HG03280 (cell line): ENCODE measurements at regions not wholly inside any gene's neighbourhood (a gene's known extent, or its start where the extent isn't known, plus 50 kb on each side); places are given as distances from the start of the nearest gene placed in this dataset.

ENCODE experiments used
- ATAC-seq: cut with Tn5 transposase; IDR thresholded peaks from one replicate; pipeline ENCODE4 v1.9.1; 2021; ENCODE audit warnings: mild to moderate bottlenecking, moderate library complexity; ENCODE audit not compliant: unreplicated experiment

DNA sequence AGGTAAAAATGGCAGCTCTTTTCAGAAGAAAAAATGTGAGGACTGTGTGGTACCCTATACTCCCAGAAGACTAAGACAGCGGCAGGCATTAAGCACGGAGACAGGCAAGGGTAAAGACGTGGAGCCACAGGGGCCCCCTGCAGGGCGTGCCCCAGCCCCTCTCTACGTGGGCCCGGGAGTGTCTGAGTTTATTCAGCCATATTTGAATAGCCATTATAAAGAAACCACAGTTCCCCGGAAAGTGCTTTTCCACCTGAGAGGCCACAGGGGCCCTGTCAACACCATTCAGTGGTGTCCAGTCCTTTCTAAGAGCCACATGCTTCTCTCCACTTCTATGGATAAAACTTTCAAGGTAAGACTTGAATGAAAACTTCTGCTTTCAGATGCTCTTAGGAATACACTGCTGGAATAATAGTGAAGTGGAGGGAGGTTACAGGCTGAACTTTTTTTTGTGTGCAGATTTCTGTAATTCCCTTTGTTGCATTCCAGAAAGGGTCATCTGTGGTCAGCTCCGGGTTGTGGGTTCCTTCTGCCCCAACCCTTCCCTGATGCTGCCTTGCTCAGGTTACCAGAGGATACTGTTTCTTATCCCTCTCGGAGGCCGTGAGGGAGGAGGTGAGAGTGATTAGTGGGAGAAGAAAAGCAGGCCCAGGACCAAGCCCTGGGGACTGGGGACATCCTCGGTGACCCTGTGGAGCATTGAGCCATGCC, 58.4 kb downstream of the SLC25A47 start:
- ATAC-seq: no peak

DNA sequence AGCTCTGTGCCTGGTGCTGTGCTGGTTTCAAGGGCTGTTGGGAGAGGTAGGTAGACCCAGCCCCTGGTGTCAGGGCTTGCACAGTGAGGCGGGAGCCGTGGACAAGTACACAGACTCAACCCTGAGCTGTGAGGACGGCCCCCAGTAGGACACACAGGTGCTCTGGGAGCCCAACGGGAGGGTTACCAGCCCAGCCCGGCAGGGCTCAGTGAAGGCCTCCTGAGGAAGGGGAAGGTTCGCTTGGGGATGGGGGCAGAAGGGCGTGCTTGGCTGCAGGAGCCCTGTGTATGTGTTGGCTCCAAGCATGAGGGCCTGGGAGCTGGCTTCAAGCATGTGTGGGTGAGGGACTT, 58.9 kb downstream of the SLC25A47 start:
- no peak for ATAC-seq

DNA sequence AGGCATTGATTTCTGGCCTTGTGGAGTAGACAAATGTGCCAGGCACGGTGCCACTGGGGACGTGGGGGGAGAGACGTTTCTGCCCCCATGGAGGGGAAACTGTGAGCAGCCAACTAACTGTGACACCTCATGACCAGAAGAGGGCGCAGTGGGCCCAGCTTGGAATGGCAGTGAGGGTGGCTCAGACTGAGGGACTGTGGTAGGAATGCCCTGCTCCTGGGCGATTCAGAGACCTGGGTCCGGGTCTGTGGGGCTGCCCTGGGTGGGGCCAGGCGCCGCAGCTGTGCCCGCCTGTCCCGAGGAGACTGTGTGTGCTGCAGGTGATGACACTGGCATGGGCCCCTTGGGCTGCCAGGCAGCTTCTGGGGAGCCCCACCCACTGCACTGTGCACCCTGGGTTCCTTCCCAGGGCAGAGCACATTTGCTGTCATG, 60.6 kb downstream of the SLC25A47 start:
- ATAC-seq: peak; percentile 66

DNA sequence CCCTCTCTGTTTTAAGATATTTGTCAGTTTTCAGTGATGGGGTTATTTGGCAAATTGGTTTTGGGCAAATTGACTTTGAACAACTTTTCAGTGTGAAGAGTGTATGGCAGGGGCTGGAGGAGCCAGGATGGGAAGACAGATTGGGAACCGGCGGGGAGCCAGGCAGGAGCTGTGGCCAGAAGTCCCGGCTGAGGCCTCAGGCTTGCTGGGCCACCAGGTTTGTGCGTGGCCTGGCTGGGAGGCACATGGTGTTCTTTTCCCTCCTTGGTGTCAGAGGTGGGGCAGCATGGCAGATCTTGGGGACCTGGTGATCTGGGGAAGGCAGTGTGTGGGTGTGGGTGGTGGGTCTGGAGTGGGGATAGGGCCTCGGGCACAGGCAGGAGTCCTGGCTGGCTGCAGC, 61.1 kb downstream of the SLC25A47 start:
- ATAC-seq: no peak

DNA sequence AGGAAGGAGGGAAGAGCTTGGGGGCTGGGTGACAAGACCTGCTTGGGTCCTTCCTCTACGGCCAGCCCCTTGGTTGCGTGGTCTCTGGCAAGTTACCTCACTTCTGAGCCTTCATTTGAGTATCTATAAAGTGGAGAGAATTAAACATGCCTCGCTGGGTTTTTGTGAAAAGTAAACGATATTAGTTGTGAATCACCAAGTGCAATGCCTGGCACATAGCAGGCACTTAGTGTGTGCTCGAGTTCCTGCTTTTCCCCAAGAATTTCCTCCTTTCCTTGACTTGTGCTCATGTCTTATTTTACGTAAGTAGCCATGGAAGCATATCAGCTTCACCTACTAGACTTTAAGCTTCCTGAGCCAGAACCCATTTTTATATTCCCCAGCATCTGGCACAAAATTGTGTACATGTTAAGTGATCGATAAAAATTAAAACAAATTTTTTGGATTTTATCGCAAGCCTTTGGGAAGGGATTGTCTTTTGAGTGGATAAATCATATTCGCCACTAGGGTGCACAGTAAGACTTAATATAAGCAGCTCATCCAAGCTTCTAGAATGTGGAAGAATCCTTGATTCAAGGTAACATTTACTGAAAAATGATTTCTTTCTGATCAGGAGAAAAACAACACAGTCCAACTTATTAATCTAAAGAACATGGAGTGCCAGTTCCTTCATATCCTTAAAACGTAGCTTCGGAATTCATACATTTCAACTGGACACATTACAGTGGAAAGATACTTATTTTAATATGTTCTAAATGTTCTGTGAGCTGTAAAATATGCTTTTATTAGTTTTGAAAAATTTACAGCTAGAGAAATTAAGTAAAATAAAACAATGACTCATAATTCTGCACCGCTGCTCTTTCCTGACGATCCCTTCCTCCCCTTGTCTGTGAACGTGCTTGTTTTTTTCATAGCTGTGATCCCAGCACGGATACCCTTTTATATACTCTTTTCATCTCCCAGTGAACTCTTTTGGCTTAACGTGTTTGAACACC, 62.0 kb downstream of the SLC25A47 start:
- no peak for ATAC-seq

DNA sequence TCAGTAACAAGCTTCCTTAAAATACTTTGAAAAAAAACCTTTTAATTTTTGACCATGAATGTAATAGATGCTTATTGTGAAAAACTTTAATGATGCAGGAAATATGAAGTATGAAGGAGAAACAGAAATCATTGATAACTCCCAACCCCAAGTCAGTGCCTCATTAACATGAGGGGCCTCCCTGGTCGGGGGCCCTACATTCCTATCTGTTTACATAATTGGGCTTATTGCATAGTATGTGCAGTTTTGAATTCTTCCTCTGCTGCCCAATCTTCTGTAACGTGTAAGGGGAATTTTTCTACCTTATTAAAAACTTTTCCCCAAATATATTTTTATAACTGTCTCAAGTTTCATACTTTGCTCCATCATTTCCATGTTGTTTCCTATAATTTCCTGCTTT, 63.0 kb downstream of the SLC25A47 start:
- no peak for ATAC-seq

DNA sequence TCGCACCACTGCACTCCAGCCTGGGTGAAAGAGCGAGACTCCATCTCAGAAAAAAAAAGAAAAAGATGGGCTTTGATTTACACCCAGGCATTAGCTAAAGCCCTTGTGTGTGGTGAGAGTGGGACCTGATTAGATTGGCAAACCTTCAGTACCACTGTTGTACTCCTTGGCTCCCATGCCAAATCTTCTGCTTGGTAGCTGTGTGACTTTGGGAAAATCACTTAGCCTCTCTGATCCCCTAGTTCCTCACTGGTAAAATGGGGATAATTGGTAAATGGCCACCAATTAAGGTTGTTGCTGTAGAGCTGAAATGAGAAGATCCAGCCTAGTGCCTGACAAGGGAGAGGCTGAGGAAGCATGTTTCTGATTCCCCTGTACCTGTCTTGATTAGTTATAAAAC, 63.7 kb downstream of the SLC25A47 start:
- ATAC-seq: no peak

DNA sequence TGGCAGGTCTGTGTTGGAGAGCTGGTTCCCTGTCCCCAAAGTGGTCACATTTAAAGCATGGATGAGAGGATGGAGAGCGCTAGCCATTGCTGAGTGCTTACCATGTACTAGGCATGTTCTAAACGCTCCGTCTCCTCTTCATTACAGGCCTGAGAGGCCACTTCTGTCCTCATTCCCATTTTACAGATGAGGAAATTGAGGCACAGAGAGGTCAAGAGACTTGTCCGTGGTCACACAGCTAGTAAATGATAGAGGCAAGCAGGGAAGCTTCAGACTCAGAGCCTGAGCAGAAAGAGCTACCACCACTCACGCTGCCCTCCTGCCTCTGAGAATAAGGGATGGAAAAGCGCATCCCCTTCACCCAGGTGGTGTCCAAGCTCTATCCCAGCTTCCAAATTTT, 64.3 kb downstream of the SLC25A47 start:
- ATAC-seq: no peak

DNA sequence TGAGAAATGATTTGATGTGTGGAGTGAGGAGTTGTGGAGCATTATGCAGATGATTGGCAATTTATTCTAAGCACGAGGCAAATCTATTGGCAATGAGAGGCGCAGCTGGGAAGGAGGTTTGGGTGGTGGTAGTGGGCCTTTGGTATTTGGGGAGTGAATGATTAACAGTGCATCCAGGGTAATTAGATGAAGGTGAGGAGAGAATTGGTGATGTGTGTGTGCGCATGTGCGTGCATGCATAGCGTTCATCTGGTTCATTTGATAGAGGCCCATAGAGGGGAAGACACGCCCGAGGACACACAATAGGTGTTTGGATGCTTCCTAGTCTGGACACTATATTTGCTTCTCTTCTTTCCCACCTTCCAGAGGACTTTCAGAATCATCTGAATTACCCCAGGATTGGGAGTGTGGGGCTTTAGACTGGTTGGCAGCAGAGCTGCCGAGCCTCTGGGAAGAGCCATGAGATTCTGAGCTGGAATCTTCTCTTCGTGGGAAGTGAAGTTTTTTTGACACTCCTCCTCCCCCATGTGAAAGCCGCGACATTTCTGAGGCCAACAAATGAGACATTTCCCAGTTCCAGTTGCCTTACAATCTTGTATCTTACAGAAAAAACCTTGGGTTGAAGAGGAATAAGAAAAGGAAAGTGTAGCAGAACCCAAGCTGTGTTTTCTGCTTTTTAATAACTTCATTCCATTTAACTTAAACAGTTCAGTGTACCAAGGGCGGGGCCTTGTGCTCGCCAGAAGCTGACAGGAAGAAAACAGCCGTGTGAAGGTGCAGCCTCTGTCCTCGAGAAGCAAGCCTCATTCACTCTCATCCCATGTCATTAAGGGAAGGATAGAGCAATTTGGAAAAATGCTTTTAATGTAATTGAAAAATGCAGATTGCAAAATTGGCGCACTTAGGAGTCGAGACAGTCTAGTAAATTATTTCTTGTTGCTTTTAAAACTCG, 65.2 kb downstream of the SLC25A47 start:
- ATAC-seq: no peak

DNA sequence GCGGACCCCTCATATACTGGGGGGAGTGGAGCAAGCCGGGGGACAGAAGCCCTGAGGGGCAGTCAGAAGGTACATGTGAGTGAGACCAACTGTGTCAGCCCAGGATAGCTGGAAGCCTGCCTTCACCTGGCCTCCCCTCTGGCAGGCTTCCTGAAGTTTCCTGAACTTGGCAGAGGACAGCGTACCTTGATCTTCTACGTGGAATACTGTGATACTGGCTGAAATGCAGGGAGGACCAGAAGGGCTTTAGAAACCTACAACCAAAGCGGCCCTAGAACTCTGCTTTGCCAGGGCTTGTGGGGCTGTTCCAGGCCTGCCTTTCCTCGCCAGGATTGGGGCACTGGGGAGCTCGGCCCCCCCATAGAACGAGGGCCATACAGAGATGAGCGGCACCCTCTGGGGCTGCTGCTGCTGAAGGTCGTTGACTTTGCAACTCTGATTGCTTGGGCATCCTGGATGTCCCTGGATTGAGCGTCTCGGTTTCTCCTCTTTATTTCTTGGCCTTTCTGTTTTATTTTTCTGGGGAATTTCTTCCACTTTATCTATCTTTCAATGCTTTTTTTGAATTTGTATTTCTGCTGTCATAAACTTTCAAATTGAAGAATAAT, 66.5 kb downstream of the SLC25A47 start:
- no peak for ATAC-seq

DNA sequence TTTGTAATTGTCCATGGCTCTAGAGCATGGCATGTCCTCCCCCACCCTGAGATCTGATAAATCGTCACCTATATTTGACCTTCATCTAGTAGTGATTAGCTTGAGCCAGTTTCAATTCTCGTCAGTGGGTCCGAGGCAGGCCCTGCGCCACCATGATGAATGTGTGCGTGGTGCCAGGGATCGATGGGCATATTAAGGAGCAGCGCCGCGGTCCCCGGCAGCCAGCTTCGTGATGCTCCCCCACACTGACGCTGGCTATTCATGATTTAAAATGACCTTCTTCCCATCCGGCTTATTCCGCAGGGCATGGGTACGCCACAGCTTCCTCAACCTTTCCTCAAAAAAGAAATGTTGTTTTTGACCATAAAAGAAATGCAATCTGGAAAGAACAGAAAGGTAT, 68.0 kb downstream of the SLC25A47 start:
- no peak for ATAC-seq

DNA sequence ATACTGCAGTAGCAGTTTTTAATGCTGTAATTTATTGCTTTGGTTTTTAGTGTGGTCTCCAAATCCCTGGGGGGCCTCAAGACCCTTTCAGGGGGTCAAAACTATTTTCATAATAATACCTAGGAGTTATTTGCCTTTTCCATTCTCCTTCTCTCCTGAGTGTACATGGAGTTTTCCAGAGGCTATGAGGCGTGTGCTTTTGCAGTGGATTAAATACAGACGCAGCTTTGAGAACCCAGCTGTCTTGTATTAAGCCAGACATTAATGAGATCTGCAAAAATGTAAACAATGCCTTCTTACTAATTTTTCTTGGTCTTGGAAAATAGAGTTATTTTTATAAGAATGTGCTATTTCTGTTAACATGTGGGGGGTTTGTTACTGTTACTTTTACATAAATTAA, 68.6 kb downstream of the SLC25A47 start:
- no peak for ATAC-seq

DNA sequence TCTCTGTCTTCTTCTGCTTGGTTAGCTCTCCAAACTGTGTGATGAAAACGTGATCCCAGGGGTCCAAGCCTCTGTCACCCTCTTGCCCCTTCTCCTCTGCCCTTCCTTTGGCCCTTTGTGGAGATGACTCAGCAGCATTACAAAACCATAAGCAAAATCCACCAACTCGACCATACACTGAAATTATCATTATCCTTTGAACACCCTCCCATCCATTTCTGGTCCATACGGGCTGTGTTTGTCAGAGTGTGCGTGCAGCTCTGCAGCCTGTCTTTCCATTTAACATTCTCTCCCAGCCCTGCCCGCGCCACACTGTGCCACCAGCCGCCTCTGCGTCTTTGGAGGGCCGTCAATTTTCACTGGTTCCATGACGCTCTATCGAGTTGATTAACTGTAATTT, 69.2 kb downstream of the SLC25A47 start:
- ATAC-seq: no peak

DNA sequence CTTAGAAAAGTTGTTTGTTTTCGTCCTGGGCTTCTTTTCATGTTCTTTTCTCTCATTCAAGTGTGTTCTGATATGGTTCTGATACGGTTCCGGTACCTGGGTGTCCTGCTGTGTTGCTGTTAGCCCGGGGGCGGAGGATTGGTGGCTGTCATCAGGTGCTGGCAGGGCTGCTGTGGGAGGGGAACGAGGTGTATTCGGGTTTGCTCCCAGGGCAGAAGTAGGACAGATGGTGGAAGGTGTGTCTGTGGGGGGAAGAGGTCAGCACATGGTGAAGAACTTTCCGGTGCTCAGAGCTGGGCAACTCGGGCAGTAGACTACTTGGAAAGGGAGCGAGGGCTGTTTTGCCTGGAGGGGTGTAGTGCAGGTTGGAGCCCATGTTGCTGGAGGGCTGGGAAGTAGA, 70.2 kb downstream of the SLC25A47 start:
- no peak for ATAC-seq

DNA sequence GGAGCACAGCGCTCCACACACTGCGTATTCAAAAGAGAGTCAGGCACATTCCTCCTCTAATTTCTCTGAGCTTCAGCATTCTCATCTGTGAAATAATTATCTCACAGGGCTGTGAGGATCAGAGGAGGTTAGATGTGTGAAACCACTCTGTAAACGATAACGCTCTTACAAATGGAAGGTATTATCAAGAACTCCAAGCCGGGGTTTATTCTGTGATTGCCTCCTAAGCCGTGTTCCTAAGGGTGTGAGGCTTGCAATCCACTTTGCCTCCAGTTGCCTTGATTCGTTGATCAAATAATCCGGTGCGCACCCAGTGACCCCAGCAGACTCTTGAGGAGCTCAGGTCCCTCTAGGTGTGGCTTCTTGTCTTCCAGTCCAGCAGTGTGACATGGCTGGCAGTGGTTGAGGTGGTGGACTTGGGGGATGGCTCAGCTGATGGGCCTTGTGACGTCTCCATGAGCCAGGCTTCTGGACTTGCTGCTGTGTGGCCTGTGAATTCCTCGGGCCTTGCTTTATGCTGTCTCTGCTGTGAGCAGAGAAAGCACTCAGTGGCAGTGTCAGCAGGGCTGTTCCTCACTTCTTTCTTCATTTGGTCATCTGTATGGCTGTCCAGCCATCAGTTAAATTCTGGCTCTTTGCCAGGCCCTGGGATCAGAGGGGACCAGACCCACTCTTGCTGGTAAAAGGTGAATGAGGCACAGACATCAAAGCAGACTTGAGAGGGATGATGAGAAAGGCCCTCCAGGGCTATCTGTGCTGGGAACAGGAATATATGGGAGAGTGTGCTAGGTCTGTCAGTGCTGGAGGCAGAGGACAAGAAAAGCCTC, 71.0 kb downstream of the SLC25A47 start:
- no peak for ATAC-seq

DNA sequence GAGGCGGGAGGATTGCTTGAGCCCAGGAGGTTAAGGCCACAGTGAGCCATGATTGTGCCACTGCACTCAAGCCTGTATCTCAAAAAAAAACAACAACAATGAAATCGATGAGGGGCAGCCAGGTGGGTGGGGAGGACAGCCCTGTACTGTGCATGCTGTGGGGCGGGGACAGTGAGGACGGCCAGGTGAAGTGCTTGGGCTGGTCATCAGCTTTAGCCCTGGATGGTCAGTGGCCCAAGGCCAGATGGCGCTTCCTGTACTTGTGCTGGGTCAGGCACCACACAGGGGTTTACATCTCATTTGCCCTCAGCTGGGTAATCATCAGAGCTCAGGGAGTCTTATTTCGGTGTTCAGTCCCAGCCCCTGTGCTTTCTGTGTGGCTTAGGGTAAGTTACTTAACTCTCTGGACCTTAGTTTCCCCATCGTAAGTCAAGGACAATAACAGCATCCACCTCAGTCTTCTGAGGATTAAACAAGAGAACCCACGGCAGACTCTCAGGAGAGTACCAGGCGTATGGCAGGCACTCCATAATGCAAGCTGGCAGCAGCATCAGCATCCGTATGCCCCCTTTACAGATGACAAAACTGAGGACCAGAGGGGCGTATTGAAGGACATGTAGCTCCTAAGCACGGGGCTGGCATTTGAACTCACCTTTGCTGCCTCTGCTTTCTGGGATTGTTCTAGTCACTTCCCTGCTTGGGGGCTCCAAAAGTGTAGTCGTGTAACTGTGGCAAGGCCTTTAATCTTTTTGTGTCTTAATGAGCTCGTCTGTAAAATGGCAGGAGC, 71.9 kb downstream of the SLC25A47 start:
- no peak for ATAC-seq

DNA sequence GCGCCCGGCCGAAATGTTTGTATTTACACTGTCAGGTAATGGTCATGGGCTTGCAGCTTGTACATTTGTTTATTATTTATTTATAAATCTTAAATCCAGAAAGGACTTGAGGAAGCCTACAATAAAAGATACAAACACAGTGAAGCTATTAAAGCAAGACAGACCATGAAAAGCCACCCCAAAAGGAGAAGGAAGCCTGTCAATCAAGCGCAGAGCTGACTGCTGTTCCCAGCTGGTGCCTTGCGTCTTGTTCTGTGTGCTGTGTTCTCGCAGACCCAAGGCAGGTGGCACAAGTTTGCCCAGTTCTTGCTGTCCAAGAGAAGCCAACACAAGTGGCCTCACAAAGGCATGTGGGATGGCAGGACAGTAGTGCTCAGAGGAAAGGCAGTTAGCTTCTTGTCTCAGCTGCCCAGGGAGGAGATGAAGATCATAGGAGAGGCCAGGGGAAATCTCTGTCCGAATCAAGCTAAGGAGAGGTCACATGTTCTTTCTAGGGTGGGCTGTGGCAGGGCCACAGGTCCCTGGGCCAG, 73.2 kb downstream of the SLC25A47 start:
- no peak for ATAC-seq

DNA sequence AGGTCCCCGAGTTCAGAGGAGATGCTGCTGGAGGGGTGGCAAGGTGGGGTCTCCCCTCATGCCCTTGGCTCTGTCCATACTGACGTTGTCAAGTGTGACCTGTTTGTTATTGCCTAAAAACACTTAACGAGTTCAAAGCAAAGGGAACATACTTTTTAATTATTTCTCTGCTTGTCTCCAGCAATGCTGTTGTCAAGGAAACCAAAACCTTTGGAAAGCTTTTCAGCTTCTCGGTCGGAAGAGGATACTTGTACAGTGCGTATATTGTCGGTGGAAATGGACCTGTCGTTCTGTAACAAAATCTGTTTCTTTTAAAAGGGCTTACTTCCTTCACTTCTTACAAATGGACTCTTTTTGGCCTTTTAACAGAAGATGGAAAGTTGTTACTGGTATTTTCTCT, 73.9 kb downstream of the SLC25A47 start:
- ATAC-seq: no peak

DNA sequence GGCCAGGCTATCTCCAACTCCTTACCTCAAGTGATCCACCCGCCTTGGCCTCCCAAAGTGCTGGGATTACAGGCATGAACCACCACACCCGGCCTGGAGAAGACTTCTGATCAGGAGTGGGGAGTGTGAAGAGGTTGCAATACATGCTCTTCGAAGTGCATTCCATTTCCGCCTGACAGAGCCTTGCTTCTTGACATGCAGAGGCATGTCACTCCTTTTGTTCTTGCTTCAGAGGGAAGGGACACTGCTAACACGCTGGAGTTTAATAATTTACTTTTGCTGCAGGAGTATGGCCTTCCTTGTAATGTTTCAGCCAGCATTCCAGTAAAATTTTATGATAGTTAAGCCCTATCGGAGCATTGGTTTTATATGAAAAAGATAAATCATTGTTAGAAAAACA, 74.9 kb downstream of the SLC25A47 start:
- no peak for ATAC-seq
